CD4-positive, alpha-beta T cell treated with Interleukin-6 at 100 ng/mL for 8 hours (primary cell): ENCODE measurements at regions not wholly inside any gene's neighbourhood (a gene's known extent, or its start where the extent isn't known, plus 50 kb on each side); places are given as distances from the start of the nearest gene placed in this dataset.

ENCODE experiments used
- DNase-seq: peaks from one replicate; pipeline ENCODE4 v3.0.0-alpha.2; 2020; ENCODE audit warnings: mixed read lengths, low spot score

- no peak for DNase-seq
Observed at GRCh38 chr20:11591965-11592364, 325.7 kb upstream of the BTBD3 start.

- DNase-seq: no peak
Observed at GRCh38 chr20:11604339-11604738, 313.4 kb upstream of the BTBD3 start.

- no peak for DNase-seq
Observed at GRCh38 chr20:11607047-11607446, 310.6 kb upstream of the BTBD3 start.

- DNase-seq: no peak
Observed at GRCh38 chr20:11608736-11609135, 309.0 kb upstream of the BTBD3 start.

GRCh38 chr20:11624704-11625103 lies 293.0 kb upstream of the BTBD3 start:
- DNase-seq: no peak

- DNase-seq: no peak
Observed at GRCh38 chr20:11626551-11626950, 291.1 kb upstream of the BTBD3 start.

GRCh38 chr20:11642866-11643265 lies 274.8 kb upstream of the BTBD3 start:
- no peak for DNase-seq

- DNase-seq: no peak
Observed at GRCh38 chr20:11646359-11646758, 271.3 kb upstream of the BTBD3 start.

GRCh38 chr20:11650566-11650965 lies 267.1 kb upstream of the BTBD3 start:
- no peak for DNase-seq

GRCh38 chr20:11651138-11651537 lies 266.6 kb upstream of the BTBD3 start:
- no peak for DNase-seq

- DNase-seq: no peak
Observed at GRCh38 chr20:11651647-11652046, 266.0 kb upstream of the BTBD3 start.

GRCh38 chr20:11652128-11652527 lies 265.6 kb upstream of the BTBD3 start:
- DNase-seq: no peak

GRCh38 chr20:11654766-11655165 lies 262.9 kb upstream of the BTBD3 start:
- DNase-seq: no peak

GRCh38 chr20:11660673-11661072 lies 257.0 kb upstream of the BTBD3 start:
- no peak for DNase-seq

GRCh38 chr20:11671015-11671511 lies 246.6 kb upstream of the BTBD3 start:
- no peak for DNase-seq

- no peak for DNase-seq
Observed at GRCh38 chr20:11672959-11673358, 244.7 kb upstream of the BTBD3 start.

GRCh38 chr20:11675920-11676629 lies 241.6 kb upstream of the BTBD3 start:
- no peak for DNase-seq

- no peak for DNase-seq
Observed at GRCh38 chr20:11676630-11677287, 240.9 kb upstream of the BTBD3 start.

- no peak for DNase-seq
Observed at GRCh38 chr20:11677428-11677827, 240.3 kb upstream of the BTBD3 start.

- DNase-seq: no peak
Observed at GRCh38 chr20:11677836-11678235, 239.9 kb upstream of the BTBD3 start.

GRCh38 chr20:11682285-11682684 lies 235.4 kb upstream of the BTBD3 start:
- DNase-seq: no peak

GRCh38 chr20:11686195-11686594 lies 231.5 kb upstream of the BTBD3 start:
- no peak for DNase-seq

GRCh38 chr20:11686820-11687543 lies 230.7 kb upstream of the BTBD3 start:
- DNase-seq: no peak
